ENCODE measurements at regions not wholly inside any gene's neighbourhood (a gene's known extent, or its start where the extent isn't known, plus 50 kb on each side); places are given as distances from the start of the nearest gene placed in this dataset.
"Not testable (repeated sequence)": the region's sequence is repeated elsewhere in the genome, so short reads cannot be mapped to it uniquely, and the experiment has no call there.

DNA sequence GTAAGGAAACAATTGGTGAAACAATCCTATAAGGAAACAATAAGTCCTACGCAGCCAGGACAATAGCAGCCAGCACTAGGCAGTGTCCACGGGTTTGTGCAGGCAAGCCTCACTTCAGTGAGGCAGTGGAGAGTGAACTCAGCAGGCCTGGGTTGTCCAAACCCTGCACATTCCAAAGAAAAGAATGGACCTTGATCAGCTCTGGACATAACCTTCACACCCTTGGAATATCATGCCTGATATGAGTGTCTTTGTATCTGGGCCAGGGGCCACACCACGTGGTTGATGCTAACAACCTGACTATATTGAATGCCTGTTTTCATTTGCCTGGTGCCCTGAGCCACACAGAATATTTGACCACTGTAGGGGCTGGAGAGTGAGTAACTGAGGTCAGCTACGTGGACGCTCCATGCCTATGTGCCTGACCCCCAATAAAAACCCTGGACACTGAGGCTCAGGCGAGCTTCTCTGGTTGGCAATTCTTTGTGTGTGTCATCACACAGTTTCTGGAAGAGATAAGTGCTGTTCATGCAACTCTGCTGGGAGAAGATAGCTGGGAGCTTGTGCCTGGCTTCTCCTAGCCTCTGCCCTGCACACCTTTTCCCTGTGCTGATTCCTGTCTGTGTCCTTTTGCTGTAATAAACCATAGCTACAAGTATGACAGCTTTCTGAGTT lies 81.4 kb upstream of the NCOR2 start:
- DNase-seq = no peak

DNA sequence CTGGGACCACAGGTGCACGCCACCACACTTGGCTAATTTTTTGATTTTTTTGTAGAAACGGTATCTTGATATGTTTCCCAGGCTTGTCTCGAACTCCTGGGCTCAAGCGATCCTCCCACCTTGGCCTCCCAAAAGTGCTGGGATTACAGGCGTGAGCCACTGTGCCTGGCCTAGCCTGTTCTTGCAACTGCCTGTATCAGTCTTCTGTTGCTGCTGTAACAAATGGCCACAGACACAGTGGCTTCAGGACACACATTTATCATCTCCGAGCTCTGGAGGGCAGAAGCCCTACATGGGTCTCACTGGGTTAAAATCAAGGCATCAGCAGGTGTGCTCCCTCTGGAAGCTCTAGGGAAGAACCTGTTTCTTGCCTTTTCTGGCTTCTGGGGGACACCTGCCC lies 79.9 kb upstream of the NCOR2 start:
- no peak for DNase-seq

DNA sequence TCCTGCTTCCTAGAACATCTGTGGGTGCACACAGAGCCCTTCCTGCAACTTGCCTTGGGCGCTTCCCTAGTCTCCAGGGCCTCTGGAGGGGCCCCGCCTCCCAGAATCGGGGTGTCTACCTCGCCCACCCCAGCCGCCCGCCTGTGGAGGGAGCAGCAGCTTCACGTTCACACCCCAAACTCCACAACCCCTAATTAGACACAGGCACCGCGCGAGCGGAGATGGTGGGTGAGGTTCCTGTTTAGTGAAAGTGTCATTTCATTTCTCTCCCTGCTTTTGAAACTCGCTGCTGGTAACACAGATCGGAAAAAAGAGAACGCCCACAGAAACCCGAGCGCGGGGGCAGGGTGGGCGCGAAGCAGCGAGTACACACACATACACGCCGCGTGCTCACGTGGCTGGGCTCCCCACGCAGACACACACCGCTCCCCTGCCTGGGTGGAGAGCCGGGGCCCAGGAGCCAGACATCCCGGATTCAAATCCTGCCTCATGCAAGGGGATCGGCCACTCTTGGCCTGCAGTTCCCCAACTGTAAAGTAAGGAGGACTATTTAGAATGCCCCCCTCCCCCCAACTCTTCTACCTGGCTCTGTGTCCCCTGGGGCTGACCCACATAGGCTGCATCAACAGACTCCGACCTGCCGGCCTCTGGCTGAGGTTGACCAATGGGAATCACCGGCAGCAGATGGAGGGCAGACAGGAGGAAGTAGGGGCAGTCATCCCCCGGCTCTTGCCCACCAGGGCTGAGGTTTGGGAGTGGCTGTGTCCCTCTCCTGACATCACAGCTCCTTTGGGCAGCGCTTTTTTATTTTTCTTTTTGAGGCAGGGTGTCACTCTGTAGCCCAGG lies 79.2 kb upstream of the NCOR2 start:
- no peak for DNase-seq

DNA sequence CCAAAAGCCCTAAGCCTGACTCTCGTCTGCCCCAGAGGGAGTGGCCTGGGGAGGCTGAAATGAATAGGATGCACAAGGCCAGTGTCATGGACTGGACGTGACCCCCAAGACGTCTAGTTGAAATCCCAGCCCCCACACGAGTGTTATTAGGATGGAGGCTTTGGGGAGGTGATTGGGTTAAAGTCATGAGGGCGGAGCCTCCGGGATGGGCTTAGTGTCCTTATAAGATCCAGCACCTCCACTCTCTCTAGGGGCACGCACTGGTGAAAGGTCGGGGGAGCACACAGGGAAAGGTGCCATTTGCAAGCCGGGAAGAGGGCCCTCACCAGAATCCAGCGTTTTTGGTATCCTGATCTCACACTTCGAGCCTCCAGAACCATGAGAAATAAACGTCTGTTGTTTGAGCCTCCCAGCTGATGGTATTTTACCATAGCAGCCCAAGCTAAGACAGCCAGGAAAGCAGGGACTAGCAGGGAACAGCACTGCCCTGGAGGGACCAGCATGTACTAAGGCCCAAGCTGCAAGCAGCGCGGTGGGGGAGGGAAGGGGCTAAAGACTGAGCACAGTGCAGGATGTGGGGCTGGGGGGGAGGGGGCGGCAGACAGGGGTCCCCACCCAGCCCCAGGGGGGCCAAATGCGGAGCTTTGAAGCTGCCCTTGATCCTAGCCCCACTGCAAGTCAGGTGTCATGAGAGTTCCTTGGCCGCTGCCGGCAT lies 78.3 kb upstream of the NCOR2 start:
- no peak for DNase-seq

DNA sequence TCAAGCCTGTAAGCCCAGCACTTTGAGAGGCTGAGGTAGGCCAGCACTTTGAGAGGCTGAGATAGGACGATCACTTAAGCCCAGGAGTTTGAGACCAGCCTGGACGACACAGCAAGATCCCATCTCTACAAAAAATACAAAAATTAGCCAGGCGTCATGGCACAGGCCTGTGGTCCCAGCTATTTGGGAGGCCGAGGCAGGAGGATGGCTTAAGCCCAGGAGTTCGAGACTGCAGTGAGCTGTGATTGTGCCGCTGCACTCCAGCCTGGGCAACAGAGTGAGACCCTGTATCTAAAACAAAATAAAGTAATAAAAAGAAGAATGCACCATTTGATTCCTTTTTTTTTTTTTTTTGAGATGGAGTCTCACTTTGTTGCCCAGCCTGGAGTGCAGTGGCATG lies 76.4 kb upstream of the NCOR2 start:
- not testable (repeated sequence) for DNase-seq

GRCh38 chr12:124642105-124642504 lies 74.7 kb upstream of the NCOR2 start:
- DNase-seq = no peak

- DNase-seq = no peak
Observed at GRCh38 chr12:124641591-124641990, 74.2 kb upstream of the NCOR2 start.

- DNase-seq = no peak
Observed at GRCh38 chr12:124640056-124640455, 72.6 kb upstream of the NCOR2 start.

DNA sequence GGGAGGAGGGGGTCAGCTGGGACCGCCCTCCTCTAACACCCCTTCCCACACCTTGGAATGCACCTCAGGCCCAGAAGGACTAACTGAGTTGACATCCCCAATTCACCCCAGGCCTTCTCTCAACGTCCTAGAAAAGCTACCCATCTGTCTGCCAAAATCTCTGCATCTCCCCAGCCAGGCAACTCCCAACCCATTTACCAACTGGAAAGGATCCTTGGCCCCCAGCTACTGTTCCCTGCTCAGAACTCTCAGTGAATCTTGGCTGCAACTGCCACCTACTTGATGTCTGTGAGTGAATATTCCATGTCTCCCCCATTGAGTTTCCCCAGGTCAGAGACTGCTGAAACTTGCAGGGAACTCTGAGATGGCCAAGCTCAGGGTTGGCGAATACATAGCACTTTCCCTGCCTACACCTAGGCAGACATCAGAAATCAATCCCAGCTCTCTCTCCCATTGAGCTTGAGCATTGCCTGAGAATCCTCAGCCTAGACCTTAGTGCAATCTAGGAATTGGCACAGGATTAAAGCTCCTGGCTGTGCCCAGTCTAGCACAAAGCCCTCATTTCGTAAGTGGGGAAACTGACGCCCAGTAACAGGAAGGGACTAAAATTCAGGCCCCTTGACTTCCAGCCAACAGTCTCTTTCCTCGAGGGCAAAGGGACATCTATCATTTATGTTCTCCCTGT lies 71.9 kb upstream of the NCOR2 start:
- no peak for DNase-seq

GRCh38 chr12:124637581-124637981 lies 70.2 kb upstream of the NCOR2 start:
- no peak for DNase-seq

DNA sequence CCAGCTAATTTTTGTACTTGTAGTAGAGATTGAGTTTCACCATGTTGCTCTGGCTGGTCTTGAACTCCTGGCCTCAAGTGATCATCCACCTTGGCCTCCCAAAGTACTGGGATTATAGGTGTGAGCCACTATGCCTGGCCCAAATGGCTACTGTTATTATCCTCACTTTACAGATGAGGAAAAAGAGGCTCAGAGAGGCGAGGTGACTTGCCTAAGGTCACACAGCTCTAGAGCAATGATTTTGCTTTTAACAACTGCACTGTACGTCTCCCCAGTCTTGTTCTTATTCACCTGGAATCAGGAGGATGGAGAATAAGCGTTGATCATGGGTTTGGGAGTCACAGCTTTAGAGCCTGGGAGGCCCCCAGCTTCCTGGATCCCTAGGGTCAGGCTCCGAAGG lies 69.8 kb upstream of the NCOR2 start:
- DNase-seq = no peak

DNA sequence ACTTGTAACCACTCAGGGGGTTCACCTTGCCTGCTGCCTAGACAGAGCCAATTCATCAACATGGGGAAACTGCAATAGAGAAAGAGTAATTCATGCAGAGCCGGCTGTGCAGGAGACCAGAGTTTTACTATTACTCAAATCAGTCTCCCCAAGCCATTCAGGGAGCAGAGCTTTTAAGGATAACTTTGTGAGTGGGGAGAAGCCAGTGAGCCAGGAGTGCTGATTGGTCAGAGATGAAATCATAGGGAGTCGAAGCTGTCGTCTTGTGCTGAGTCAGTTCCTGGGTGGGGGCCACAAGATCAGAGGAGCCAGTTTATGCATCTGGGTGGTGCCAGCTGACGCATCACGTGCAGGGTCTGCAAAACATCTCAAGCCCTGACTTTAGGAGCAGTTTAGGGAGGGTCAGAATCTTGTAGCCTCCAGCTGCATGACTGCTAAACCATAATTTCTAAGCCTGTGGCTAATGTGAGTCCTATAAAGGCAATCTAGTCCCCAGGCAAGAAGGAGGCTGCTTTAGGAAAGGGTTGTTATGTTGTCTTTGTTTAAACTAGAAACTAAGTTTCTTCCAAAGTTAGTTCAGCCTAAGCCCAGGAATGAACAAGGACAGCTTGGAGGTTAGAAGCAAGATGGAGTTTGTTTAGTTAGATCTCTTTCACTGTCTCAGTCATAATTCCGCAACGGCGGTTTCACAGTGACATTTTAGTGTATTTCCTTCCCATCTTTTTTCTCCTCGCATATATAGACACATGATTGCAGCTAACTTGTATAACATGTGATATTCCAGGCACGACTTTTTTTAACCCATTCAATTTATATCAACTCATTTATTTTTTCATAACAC lies 68.9 kb upstream of the NCOR2 start:
- DNase-seq = no peak

DNA sequence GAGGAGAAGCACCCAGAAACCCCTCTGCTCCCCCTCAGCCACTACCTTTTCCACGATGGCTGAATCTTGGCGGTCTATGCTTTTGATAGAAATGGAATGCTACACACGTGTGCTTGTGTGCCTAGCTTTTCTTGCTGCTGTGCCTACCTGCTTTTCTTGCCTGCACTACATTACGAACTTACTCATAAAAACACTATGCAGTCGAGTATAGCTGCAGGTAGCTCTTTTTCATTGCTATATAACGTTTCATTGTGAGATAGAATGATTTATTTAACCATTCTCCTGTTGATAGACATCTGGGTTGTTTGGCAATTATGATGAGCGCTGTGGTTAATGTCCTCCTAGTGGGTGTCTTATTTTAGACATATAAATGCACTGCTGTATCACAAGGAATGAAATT lies 67.9 kb upstream of the NCOR2 start:
- no peak for DNase-seq

DNA sequence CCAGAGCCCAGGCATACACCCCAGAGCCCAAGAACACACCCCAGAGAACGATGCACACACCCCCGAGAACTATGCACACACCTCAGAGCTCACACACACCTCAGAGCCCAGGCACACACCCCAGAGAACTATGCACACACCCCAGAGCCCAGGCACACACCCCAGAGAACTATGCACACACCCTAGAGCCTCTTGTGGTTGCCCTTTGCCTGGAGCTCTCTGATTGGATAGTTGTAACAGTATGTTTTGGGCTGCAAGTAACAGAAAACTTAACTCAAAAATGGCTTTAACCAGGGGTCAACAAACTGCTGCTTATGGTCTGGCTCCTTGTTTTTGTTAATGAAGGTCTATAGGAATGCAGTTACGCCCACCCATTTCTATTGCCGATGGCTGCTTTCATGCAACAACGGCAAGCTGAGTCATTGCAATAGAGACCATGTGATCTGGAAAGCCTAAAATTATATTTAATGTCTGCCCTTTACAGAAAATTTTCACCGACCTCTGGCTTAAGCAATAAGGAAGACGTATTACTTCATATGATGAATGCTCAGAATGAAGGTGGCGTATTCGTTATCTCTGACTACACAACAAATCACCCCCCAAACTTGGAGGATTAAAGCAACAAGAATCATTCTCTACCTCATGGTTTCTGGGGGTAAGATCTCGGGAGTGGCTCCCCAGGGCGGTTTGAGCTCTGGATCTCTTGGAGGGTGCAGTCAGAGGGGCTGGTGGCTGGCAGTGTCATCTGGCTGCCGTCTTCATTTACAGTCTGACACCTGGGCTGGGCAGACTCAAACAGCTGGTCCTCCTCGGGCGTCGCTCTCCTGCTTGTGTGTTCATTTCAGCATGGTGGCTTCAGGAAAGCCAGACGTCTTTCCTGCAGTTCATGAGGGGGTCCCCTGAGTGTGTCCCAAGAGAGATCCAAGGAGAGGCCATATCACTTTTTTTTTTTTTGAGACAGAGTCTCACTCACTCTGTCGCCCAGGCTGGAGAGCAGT lies 66.3 kb upstream of the NCOR2 start:
- no peak for DNase-seq

GRCh38 chr12:124632519-124632984 lies 65.1 kb upstream of the NCOR2 start:
- DNase-seq = no peak

DNA sequence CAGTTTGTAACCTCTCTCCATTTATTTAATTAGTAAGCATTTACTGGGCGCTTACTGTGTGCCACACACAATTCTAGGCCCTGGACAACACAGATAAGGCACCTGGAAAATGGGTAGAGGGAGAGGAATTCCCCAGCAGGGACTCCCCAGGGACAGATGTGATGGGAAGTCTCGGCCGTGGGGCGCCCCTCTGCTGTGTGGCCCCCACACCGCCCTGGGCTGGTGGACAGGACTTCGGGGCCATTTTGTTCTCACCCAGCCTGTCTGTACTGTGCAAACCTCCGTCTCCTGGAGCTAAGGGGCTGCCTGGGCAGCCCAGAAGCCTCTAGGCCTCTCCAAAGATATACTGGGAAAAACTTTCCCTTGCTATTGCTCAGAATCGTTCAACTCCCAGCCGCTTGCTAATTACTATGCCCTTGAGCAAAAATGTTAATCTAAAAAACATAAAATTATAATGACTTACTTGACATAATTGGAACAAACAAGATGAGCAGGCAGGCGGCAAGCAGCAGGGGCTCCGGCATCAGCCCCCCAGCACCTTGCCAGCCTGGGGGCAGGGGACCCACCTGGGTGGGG lies 64.4 kb upstream of the NCOR2 start:
- no peak for DNase-seq

GRCh38 chr12:124630791-124631313 lies 63.4 kb upstream of the NCOR2 start:
- no peak for DNase-seq

DNA sequence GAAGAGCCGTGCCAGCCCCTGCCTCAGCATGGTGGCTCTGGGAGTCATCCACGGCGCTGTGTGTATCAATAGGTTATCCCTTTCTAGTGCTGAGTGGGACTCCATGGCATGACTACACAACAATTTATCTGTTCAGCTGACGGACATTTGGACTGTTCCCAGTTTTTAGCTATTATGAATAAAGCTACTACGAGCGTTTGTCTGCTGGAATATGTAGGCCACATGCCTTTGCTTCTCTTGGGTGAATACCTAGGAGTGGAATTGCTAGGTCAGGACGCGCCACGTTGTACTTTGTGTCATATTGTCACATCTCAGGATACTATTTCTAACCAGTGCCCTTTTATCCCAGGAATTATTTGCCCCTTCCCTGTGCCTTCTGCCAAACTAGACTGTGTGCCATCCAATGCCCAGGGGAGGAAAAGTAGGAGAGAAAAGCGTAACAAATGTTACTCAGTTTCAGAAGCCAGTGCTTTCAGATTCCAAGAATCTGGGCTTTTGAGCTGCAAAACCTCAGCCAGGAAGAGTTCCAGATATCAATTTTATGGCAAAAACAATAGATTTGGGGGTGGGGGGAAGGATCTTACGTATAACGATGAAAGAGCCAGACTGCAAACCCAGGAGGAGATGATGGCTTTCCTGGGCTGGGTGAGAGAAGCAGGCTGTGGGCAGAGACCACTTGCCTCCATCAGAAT lies 62.5 kb upstream of the NCOR2 start:
- no peak for DNase-seq

- DNase-seq = no peak
Observed at GRCh38 chr12:124629117-124629516, 61.7 kb upstream of the NCOR2 start.

DNA sequence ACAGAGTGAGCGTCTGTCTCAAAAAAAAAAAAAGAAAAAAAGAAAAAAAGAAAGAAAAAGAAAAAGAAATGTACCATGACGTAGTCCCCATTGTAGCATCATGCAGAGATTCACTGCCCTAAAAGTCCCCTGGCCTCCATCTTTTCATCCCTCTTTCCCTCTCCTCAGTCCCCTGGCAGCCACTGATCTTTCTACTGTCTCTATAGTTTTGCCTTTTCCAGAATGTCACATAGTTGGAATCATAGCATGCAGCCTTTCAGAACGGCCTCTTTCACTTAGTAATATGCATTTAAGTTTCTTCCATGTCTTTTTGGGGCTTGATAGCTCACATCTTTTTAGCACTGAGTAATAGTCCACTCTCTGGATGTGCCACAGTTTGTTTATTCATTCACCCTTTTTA lies 60.5 kb upstream of the NCOR2 start:
- no peak for DNase-seq
